SK-N-SH treated with all-trans-retinoic acid at 6 μM for 48 hours (cell line): ENCODE measurements at regions not wholly inside any gene's neighbourhood (a gene's known extent, or its start where the extent isn't known, plus 50 kb on each side); places are given as distances from the start of the nearest gene placed in this dataset.

ENCODE experiments used
- ATAC-seq: fragments of 200-7000 bp; cut with Tn5 transposase; 3 replicates; pipeline ENCODE4 v1.9.1; 2020; ENCODE audit warnings: mild to moderate bottlenecking, moderate library complexity
- BACH2 ChIP-seq: fragments of 250-450 bp; sonication (Bioruptor Pico); IDR thresholded peaks from 2 replicates; pipeline ENCODE4 v1.9.0; 2021; ENCODE audit warnings: mild to moderate bottlenecking, borderline replicate concordance
- CSDC2 ChIP-seq: fragments of 250-450 bp; sonication (Bioruptor Pico); IDR thresholded peaks from 2 replicates; pipeline ENCODE4 v1.5.0; 2020; ENCODE audit warnings: mild to moderate bottlenecking, moderate library complexity
- CSRNP3 ChIP-seq: fragments of 250-450 bp; sonication (Bioruptor Pico); IDR thresholded peaks from 2 replicates; pipeline ENCODE4 v1.5.1; 2021; ENCODE audit warnings: mild to moderate bottlenecking, moderate library complexity
- GLIS3 ChIP-seq: fragments of 250-450 bp; sonication (Bioruptor Pico); IDR thresholded peaks from 2 replicates; pipeline ENCODE4 v1.5.0; 2020; ENCODE audit warnings: mild to moderate bottlenecking, moderate library complexity
- ISL1 ChIP-seq: fragments of 250-450 bp; sonication (Bioruptor Pico); IDR thresholded peaks from 2 replicates; pipeline ENCODE4 v2.1.2; 2022; ENCODE audit warnings: mild to moderate bottlenecking, moderate library complexity
- OSR1 ChIP-seq: fragments of 250-450 bp; sonication (Bioruptor Pico); IDR thresholded peaks from 2 replicates; pipeline ENCODE4 v1.8.0; 2022; ENCODE audit warnings: moderate library complexity, mild to moderate bottlenecking, inconsistent platforms
- PPARA ChIP-seq: fragments of 250-450 bp; sonication (Bioruptor Pico); IDR thresholded peaks from 2 replicates; pipeline ENCODE4 v1.5.0; 2020; ENCODE audit warnings: mild to moderate bottlenecking, borderline replicate concordance
- RARB ChIP-seq: fragments of 250-450 bp; sonication (Bioruptor Pico); IDR thresholded peaks from 2 replicates; pipeline ENCODE4 v1.8.0; 2021; ENCODE audit warnings: mild to moderate bottlenecking, moderate library complexity
- SNAI2 ChIP-seq: fragments of 250-450 bp; sonication (Bioruptor Pico); IDR thresholded peaks from 2 replicates; pipeline ENCODE4 v1.5.0; 2020; ENCODE audit warnings: mild to moderate bottlenecking, moderate library complexity
- TCF4 ChIP-seq: fragments of 250-450 bp; sonication (Bioruptor Pico); IDR thresholded peaks from 2 replicates; pipeline ENCODE4 v1.8.0; 2021; ENCODE audit warnings: mild to moderate bottlenecking, moderate library complexity, borderline replicate concordance
- TOX ChIP-seq: fragments of 250-450 bp; sonication (Bioruptor Pico); IDR thresholded peaks from 2 replicates; pipeline ENCODE4 v1.8.0; 2021; ENCODE audit warnings: mild to moderate bottlenecking, moderate library complexity, borderline replicate concordance
- TSHZ2 ChIP-seq: fragments of 250-450 bp; sonication (Bioruptor Pico); IDR thresholded peaks from 2 replicates; pipeline ENCODE4 v1.5.0; 2020; ENCODE audit warnings: mild to moderate bottlenecking, moderate library complexity
- ZC3H10 ChIP-seq: fragments of 250-450 bp; sonication (Bioruptor Pico); IDR thresholded peaks from 2 replicates; pipeline ENCODE4 v1.5.1; 2021; ENCODE audit warnings: mild to moderate bottlenecking, moderate library complexity
- ZFP3 ChIP-seq: fragments of 250-450 bp; sonication (Bioruptor Pico); IDR thresholded peaks from 2 replicates; pipeline ENCODE4 v1.5.0; 2020; ENCODE audit warnings: mild to moderate bottlenecking, moderate library complexity
- ZNF565 ChIP-seq: fragments of 450-650 bp; formaldehyde crosslinking; conservative IDR thresholded peaks from 2 replicates; pipeline ENCODE4 v1.5.0; 2020; ENCODE audit warnings: low read depth, mild to moderate bottlenecking, moderate library complexity
- ZNF70 ChIP-seq: fragments of 450-650 bp; formaldehyde crosslinking; IDR thresholded peaks from 2 replicates; pipeline ENCODE4 v1.5.0; 2020; ENCODE audit warnings: mild to moderate bottlenecking, moderate library complexity
- TF ChIP-seq, protein P1 (sequence below): fragments of 250-450 bp; sonication (Bioruptor Pico); IDR thresholded peaks from 2 replicates; pipeline ENCODE4 v1.5.1; 2020; ENCODE audit warnings: low read depth, mild to moderate bottlenecking, moderate library complexity
- TF ChIP-seq, protein P2 (sequence below): fragments of 250-450 bp; sonication (Bioruptor Pico); IDR thresholded peaks from 2 replicates; pipeline ENCODE4 v1.8.0; 2020; ENCODE audit warnings: mild to moderate bottlenecking, moderate library complexity, borderline replicate concordance

GRCh38 chr3:80355144-80355543, 587.3 kb upstream of the ROBO1 start (continued):
- TF ChIP-seq TOX (CRISPR knock-in tag) = no peak
- TF ChIP-seq ZNF70 (CRISPR knock-in tag) = no peak
- TF ChIP-seq OSR1 = no peak
- TF ChIP-seq SNAI2 = no peak
- TF ChIP-seq CSRNP3 (CRISPR knock-in tag) = no peak

DNA sequence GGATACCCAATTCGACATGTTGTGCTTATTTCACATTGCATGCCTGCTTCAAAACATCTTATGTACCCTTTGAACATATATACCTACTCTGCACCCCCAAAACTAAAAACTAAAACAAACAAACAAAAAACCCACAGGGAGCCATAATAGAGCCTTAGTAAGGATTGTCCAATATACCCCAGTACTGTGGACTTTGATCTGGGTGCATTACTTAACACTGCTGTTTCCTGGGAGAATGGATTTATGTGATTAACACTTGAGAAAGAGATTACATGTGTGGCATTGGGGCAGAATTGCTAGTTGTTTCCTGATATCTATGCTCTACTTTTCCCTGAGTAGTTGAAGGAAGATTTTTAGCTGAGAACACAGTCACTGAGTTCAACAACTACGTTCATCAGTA, 583.4 kb upstream of the ROBO1 start:
- no peak for TF ChIP-seq OSR1
- no peak for TF ChIP-seq SNAI2
- TF ChIP-seq BACH2 = no peak
- TF ChIP-seq, protein P1, sequence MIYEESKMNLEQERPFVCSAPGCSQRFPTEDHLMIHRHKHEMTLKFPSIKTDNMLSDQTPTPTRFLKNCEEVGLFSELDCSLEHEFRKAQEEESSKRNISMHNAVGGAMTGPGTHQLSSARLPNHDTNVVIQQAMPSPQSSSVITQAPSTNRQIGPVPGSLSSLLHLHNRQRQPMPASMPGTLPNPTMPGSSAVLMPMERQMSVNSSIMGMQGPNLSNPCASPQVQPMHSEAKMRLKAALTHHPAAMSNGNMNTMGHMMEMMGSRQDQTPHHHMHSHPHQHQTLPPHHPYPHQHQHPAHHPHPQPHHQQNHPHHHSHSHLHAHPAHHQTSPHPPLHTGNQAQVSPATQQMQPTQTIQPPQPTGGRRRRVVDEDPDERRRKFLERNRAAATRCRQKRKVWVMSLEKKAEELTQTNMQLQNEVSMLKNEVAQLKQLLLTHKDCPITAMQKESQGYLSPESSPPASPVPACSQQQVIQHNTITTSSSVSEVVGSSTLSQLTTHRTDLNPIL (CRISPR knock-in tag) = no peak
- TF ChIP-seq RARB (CRISPR knock-in tag) = no peak
- TF ChIP-seq TCF4 (CRISPR knock-in tag) = no peak
- no peak for TF ChIP-seq TSHZ2 (CRISPR knock-in tag)
- TF ChIP-seq ZNF70 (CRISPR knock-in tag) = no peak
- TF ChIP-seq, protein P2, sequence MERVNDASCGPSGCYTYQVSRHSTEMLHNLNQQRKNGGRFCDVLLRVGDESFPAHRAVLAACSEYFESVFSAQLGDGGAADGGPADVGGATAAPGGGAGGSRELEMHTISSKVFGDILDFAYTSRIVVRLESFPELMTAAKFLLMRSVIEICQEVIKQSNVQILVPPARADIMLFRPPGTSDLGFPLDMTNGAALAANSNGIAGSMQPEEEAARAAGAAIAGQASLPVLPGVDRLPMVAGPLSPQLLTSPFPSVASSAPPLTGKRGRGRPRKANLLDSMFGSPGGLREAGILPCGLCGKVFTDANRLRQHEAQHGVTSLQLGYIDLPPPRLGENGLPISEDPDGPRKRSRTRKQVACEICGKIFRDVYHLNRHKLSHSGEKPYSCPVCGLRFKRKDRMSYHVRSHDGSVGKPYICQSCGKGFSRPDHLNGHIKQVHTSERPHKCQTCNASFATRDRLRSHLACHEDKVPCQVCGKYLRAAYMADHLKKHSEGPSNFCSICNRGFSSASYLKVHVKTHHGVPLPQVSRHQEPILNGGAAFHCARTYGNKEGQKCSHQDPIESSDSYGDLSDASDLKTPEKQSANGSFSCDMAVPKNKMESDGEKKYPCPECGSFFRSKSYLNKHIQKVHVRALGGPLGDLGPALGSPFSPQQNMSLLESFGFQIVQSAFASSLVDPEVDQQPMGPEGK (CRISPR knock-in tag) = no peak

GRCh38 chr3:80350771-80351170, 583.0 kb upstream of the ROBO1 start:
- TF ChIP-seq GLIS3 (CRISPR knock-in tag) = no peak
- no peak for TF ChIP-seq ZFP3 (CRISPR knock-in tag)
- no peak for TF ChIP-seq PPARA
- no peak for TF ChIP-seq TSHZ2 (CRISPR knock-in tag)
- TF ChIP-seq CSDC2 = no peak
- no peak for TF ChIP-seq ZNF565 (CRISPR knock-in tag)
- no peak for TF ChIP-seq ZC3H10
- TF ChIP-seq ZNF70 (CRISPR knock-in tag) = no peak
- no peak for TF ChIP-seq ISL1 (CRISPR knock-in tag)
- no peak for TF ChIP-seq BACH2
- no peak for TF ChIP-seq CSRNP3 (CRISPR knock-in tag)

More for the DNA sequence above, 583.4 kb upstream of the ROBO1 start:
- ATAC-seq = no peak

More at GRCh38 chr3:80350771-80351170, 583.0 kb upstream of the ROBO1 start:
- ATAC-seq = no peak
